Activated T-cell treated with anti-CD3 and anti-CD28 coated beads for 1 hour (primary cell): ENCODE measurements at regions not wholly inside any gene's neighbourhood (a gene's known extent, or its start where the extent isn't known, plus 50 kb on each side); places are given as distances from the start of the nearest gene placed in this dataset.
"Not testable (repeated sequence)": the region's sequence is repeated elsewhere in the genome, so short reads cannot be mapped to it uniquely, and the experiment has no call there.

Experiments
- DNase-seq: peaks from one replicate; pipeline ENCODE4 v3.0.0-alpha.2; 2020; ENCODE audit warnings: low read depth

- no peak for DNase-seq
Observed at GRCh38 chr1:29551123-29551936, 315.0 kb downstream of the PTPRU start.

GRCh38 chr1:29550119-29550841 is 314.0 kb downstream of the PTPRU start:
- DNase-seq, result no peak

- not testable (repeated sequence) for DNase-seq
Observed at GRCh38 chr1:29549728-29550118, 313.4 kb downstream of the PTPRU start.

- DNase-seq, result no peak
Observed at GRCh38 chr1:29549001-29549400, 312.7 kb downstream of the PTPRU start.

- DNase-seq, result no peak
Observed at GRCh38 chr1:29548091-29548490, 311.8 kb downstream of the PTPRU start.

- DNase-seq, result no peak
Observed at GRCh38 chr1:29547300-29547699, 311.0 kb downstream of the PTPRU start.

GRCh38 chr1:29546496-29546895 is 310.2 kb downstream of the PTPRU start:
- DNase-seq, result no peak

GRCh38 chr1:29544406-29544805 is 308.1 kb downstream of the PTPRU start:
- DNase-seq, result no peak

- DNase-seq, result no peak
Observed at GRCh38 chr1:29543586-29543985, 307.3 kb downstream of the PTPRU start.

GRCh38 chr1:29542548-29542947 is 306.2 kb downstream of the PTPRU start:
- DNase-seq, result no peak

- DNase-seq, result no peak
Observed at GRCh38 chr1:29541631-29542030, 305.3 kb downstream of the PTPRU start.

GRCh38 chr1:29540801-29541357 is 304.6 kb downstream of the PTPRU start:
- no peak for DNase-seq

- DNase-seq, result no peak
Observed at GRCh38 chr1:29539971-29540370, 303.6 kb downstream of the PTPRU start.

GRCh38 chr1:29538586-29538985 is 302.3 kb downstream of the PTPRU start:
- no peak for DNase-seq

GRCh38 chr1:29532751-29533150 is 296.4 kb downstream of the PTPRU start:
- DNase-seq, result no peak

GRCh38 chr1:29532285-29532684 is 296.0 kb downstream of the PTPRU start:
- no peak for DNase-seq

GRCh38 chr1:29531596-29531995 is 295.3 kb downstream of the PTPRU start:
- no peak for DNase-seq

GRCh38 chr1:29529677-29530278 is 293.5 kb downstream of the PTPRU start:
- no peak for DNase-seq

- no peak for DNase-seq
Observed at GRCh38 chr1:29527314-29528004, 291.1 kb downstream of the PTPRU start.

GRCh38 chr1:29525941-29526340 is 289.6 kb downstream of the PTPRU start:
- no peak for DNase-seq

- no peak for DNase-seq
Observed at GRCh38 chr1:29524285-29525065, 288.2 kb downstream of the PTPRU start.
